Fibroblast of lung (primary cell): ENCODE measurements at regions not wholly inside any gene's neighbourhood (a gene's known extent, or its start where the extent isn't known, plus 50 kb on each side); places are given as distances from the start of the nearest gene placed in this dataset.

ENCODE experiments used
- EZH2 ChIP-seq: IDR thresholded peaks from 2 replicates; pipeline ENCODE4 v1.5.1; 2012; ENCODE audit warnings: low read length, control low read depth, mild to moderate bottlenecking; ENCODE audit errors: missing control alignments
- TF ChIP-seq, protein P1 (sequence below), 2 donors: IDR thresholded peaks in 1 of 2; conservative IDR thresholded peaks in 1 of 2; 1 replicate in 1 of 2; 2 replicates in 1 of 2; pipeline ENCODE4 v1.5.1; 2011 to 2012; ENCODE audit warnings: low read length in 2 of 2, control low read depth in 1 of 2, inconsistent platforms in 1 of 2, low read depth in 1 of 2, mild to moderate bottlenecking in 1 of 2

DNA sequence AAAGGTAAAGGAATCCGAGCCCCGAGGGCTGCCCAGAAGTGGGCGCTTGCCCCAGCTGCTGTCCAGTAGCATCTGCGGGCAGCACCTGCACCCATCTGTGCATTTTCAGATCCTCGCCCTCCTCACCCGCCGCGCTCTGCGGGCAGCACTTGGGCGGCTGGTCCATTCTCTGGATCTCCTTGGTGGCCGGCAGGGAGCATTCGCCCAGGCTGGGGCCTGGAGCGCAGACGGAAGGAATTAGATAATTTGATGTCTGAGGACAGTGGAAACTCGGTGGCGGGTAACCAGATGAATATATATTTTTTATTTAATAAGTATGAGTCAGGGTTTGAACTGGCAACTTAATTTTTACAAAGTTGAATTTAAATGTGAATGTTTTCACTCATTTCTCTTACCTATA lies 88.5 kb downstream of the NPIPB11 start:
- TF ChIP-seq, protein P1, sequence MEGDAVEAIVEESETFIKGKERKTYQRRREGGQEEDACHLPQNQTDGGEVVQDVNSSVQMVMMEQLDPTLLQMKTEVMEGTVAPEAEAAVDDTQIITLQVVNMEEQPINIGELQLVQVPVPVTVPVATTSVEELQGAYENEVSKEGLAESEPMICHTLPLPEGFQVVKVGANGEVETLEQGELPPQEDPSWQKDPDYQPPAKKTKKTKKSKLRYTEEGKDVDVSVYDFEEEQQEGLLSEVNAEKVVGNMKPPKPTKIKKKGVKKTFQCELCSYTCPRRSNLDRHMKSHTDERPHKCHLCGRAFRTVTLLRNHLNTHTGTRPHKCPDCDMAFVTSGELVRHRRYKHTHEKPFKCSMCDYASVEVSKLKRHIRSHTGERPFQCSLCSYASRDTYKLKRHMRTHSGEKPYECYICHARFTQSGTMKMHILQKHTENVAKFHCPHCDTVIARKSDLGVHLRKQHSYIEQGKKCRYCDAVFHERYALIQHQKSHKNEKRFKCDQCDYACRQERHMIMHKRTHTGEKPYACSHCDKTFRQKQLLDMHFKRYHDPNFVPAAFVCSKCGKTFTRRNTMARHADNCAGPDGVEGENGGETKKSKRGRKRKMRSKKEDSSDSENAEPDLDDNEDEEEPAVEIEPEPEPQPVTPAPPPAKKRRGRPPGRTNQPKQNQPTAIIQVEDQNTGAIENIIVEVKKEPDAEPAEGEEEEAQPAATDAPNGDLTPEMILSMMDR (conservative IDR thresholded peaks at IDR 0.05 in 1 of 2, IDR thresholded peaks at IDR 0.05 in 1 of 2; ENCODE audit: low read depth in 1 of 2, low read length in 2 of 2), result peak; percentile 18 to 20
- no peak for TF ChIP-seq EZH2
